ENCODE measurements at regions not wholly inside any gene's neighbourhood (a gene's known extent, or its start where the extent isn't known, plus 50 kb on each side); places are given as distances from the start of the nearest gene placed in this dataset.

- ChIA-PET CTCF (no interaction called here), POLR2A (interaction anchor here (0.7 kb wide), 1 partner anchor 83 kb away, joined by 3 read pairs; no protein-coding TSS in a partner anchor)
- ATAC-seq (no peak), DNase-seq (no peak)
- Mint-ChIP-seq H3K4me3 (no peak overlapping the region), H3K4me1 (no peaks in the 10 kb centered on the region), H3K27ac (no peak overlapping the region), H3K9me3 (ENCODE audit: low read depth) (no peaks in the 10 kb centered on the region), H3K36me3 (ENCODE audit: low read depth) (no peaks in the 10 kb centered on the region), H3K27me3 (no peaks in the 10 kb centered on the region)
- intact Hi-C loops (cut with DNase I, micrococcal nuclease): no loop called here
Observed at GRCh38 chr5:124315741-124316415, 430.6 kb downstream of the ZNF608 start.

- no peaks in the 10 kb centered on the region for H3K4me1 Mint-ChIP-seq
- H3K36me3 Mint-ChIP-seq (ENCODE audit: low read depth): no peaks in the 10 kb centered on the region
- no peaks in the 10 kb centered on the region for H3K9me3 Mint-ChIP-seq (ENCODE audit: low read depth)
- H3K27ac Mint-ChIP-seq: no peak overlapping the region
- DNase-seq (no peak), ATAC-seq (no peak)
- no peaks in the 10 kb centered on the region for H3K27me3 Mint-ChIP-seq
- H3K4me3 Mint-ChIP-seq: no peak overlapping the region
- CTCF ChIA-PET: no interaction called here
- intact Hi-C loops (cut with DNase I, micrococcal nuclease): no loop called here
- POLR2A ChIA-PET: no interaction called here
Observed at GRCh38 chr5:124310453-124310852, 436.0 kb downstream of the ZNF608 start.

DNA sequence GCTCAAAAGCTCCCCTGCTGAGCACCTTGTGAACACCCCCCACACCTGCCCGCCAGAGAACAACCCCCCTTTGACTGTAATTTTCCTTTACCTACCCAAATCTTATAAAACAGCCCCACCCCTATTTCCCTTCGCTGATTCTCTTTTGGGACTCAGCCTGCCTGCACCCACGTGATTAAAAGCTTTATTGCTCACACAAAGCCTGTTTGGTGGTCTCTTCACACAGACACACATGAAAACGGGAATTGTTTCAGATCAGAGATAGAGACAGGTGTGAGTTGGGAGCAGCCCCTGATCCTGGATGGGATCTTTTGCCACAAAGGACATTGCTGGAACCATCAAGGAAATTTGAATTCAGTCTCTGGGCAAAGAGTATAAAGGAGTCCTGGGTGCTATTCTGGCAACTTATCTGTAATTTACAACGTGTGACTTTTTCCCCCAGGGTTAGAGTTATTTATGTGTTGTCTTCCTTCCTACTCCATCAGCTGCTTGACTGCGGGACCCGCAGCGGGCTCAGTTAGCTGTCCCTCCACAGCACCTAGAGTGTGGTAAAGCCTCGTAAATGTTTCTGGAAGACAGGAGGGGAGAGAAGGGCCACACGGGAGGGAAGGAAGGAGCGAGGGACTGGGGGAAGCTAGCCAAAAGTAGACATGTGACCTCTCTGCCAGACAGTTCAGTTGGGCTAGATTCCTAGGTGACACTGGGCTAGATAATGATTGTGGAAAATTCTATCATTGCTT is 437.0 kb downstream of the ZNF608 start:
- CTCF ChIA-PET: no interaction called here
- no peaks in the 10 kb centered on the region for H3K36me3 Mint-ChIP-seq (ENCODE audit: low read depth)
- DNase-seq: no peak
- intact Hi-C loops (cut with DNase I, micrococcal nuclease): no loop called here
- H3K27ac Mint-ChIP-seq: no peak overlapping the region
- no peak overlapping the region for H3K4me3 Mint-ChIP-seq
- no peaks in the 10 kb centered on the region for H3K9me3 Mint-ChIP-seq (ENCODE audit: low read depth)
- POLR2A ChIA-PET: no interaction called here
- no peaks in the 10 kb centered on the region for H3K4me1 Mint-ChIP-seq
- ATAC-seq: no peak
- no peaks in the 10 kb centered on the region for H3K27me3 Mint-ChIP-seq

DNA sequence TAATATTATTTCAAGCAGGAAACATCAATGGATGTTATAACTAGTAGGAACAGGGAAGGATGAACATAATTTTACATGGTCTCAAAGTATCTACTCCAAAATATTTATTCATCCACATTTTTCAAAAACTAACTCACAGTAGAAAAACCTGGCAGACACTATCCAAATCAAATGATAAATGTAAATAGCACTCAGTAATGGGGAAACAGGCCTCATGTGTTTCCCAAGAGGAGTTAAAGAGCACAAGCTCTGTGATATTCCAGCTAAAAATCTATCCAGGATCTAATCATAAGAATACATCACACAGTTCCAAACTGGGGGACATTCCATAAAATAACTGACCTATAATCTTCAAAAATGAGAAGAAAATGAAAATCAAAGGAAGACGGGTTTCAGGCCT is 443.1 kb downstream of the ZNF608 start:
- CTCF ChIA-PET: no interaction called here
- ATAC-seq: no peak
- intact Hi-C loops (cut with DNase I, micrococcal nuclease): no loop called here

DNA sequence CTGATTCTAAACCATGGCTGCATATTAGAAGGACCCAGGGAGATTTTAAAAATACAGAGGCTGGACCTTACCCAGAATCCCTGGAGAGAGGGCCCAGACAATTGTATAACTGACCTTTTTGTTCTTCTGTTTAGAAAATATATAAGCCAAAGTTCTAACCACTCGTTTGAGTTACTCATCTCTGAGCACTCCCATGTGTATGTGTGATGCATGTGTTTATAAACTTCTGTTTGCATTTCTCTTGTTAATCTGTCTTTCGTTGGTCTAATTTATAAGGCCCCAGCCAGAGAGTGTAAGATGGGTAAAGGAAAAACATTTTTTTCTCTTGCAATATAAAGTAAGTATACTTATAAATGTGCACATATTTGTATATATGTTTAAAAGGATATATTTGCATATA is 443.9 kb downstream of the ZNF608 start:
- DNase-seq: no peak
- no peak overlapping the region for H3K4me3 Mint-ChIP-seq
- no peaks in the 10 kb centered on the region for H3K27me3 Mint-ChIP-seq
- CTCF ChIA-PET: no interaction called here
- intact Hi-C loops (cut with DNase I, micrococcal nuclease): no loop called here
- no peaks in the 10 kb centered on the region for H3K36me3 Mint-ChIP-seq (ENCODE audit: low read depth)
- no peak for ATAC-seq
- H3K9me3 Mint-ChIP-seq (ENCODE audit: low read depth): no peaks in the 10 kb centered on the region
- POLR2A ChIA-PET: no interaction called here
- H3K27ac Mint-ChIP-seq: no peak overlapping the region
- H3K4me1 Mint-ChIP-seq: no peaks in the 10 kb centered on the region

More for the DNA sequence above, 443.1 kb downstream of the ZNF608 start:
- H3K36me3 Mint-ChIP-seq (ENCODE audit: low read depth): no peaks in the 10 kb centered on the region
- POLR2A ChIA-PET: no interaction called here
- no peaks in the 10 kb centered on the region for H3K27me3 Mint-ChIP-seq
- H3K4me3 Mint-ChIP-seq: no peak overlapping the region
- H3K27ac Mint-ChIP-seq: no peak overlapping the region
- H3K4me1 Mint-ChIP-seq: no peaks in the 10 kb centered on the region
- DNase-seq: no peak
- H3K9me3 Mint-ChIP-seq (ENCODE audit: low read depth): no peaks in the 10 kb centered on the region

DNA sequence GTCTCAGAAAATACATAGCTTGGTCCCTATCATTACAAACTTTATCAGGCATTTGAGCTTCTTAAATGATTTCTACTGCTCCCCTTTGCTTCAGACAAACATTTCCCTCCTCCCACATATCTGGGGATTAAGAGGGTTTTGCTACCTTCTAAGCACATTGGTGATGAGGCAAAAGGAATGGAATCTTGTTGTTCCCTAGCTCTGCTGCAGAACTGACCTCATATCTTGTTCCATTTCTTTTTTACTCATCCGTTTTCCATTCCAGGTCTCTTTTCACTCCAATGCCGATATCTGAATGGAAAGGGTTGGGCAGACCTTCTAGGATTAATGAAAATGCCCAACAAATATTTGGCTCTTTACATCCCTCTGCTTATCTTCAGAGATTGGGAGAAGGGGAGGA is 444.6 kb downstream of the ZNF608 start:
- intact Hi-C loops (cut with DNase I, micrococcal nuclease): no loop called here
- H3K4me3 Mint-ChIP-seq: no peak overlapping the region
- H3K27ac Mint-ChIP-seq: no peak overlapping the region
- no peak for ATAC-seq
- no peaks in the 10 kb centered on the region for H3K9me3 Mint-ChIP-seq (ENCODE audit: low read depth)
- no peaks in the 10 kb centered on the region for H3K4me1 Mint-ChIP-seq
- ChIA-PET CTCF (no interaction called here), POLR2A (no interaction called here)
- no peaks in the 10 kb centered on the region for H3K36me3 Mint-ChIP-seq (ENCODE audit: low read depth)
- H3K27me3 Mint-ChIP-seq: no peaks in the 10 kb centered on the region
- DNase-seq: no peak

DNA sequence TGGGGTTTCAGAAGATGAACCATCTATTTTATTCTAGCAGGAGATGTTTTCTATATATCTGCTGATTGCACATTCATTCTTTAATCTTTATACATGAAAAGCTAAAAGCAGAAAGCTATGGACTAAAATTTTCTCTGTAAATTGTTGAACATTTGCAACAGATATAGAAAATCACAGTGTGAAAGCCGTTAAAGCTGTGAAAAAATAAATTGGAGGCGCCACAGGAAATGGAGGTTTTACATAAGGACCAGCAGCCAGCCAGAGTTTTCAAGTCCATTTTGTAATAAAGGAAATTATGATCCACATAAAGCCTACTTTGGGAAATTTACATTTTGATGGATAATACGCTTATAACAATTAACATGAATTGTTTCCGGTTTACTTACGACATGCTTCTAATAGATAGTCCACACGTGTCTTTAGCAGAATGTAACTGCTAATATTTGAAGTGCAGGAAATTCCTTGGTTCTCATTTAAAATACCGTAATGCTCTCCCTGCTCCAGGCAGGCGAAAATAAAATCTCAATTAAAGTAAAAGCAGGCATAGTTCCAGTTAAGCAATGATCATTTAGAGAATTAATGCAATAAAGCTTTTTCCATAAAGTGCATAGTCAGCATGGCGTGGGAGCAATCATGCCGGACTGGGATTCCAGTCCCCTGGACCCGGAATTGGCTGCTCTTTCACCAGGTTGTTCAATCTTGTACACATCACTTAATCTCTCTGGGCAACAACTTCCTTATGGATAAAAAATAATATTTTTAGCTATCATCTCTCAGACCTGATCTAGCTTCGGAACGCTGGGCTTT is 445.4 kb downstream of the ZNF608 start:
- no peaks in the 10 kb centered on the region for H3K9me3 Mint-ChIP-seq (ENCODE audit: low read depth)
- ATAC-seq (no peak), DNase-seq (no peak)
- POLR2A ChIA-PET: no interaction called here
- H3K36me3 Mint-ChIP-seq (ENCODE audit: low read depth): no peaks in the 10 kb centered on the region
- intact Hi-C loops (cut with DNase I, micrococcal nuclease): no loop called here
- CTCF ChIA-PET: no interaction called here
- H3K27me3 Mint-ChIP-seq: no peaks in the 10 kb centered on the region
- no peak overlapping the region for H3K4me3 Mint-ChIP-seq
- H3K27ac Mint-ChIP-seq: no peak overlapping the region
- no peaks in the 10 kb centered on the region for H3K4me1 Mint-ChIP-seq

GRCh38 chr5:124297826-124298225 is 448.6 kb downstream of the ZNF608 start:
- no peak for DNase-seq
- intact Hi-C loops (cut with DNase I, micrococcal nuclease): no loop called here
- H3K9me3 Mint-ChIP-seq (ENCODE audit: low read depth): no peaks in the 10 kb centered on the region
- no peak overlapping the region for H3K27ac Mint-ChIP-seq
- ChIA-PET POLR2A (no interaction called here), CTCF (no interaction called here)
- no peaks in the 10 kb centered on the region for H3K36me3 Mint-ChIP-seq (ENCODE audit: low read depth)
- H3K27me3 Mint-ChIP-seq: no peaks in the 10 kb centered on the region
- ATAC-seq: no peak
- H3K4me1 Mint-ChIP-seq: no peaks in the 10 kb centered on the region
- H3K4me3 Mint-ChIP-seq: no peak overlapping the region

DNA sequence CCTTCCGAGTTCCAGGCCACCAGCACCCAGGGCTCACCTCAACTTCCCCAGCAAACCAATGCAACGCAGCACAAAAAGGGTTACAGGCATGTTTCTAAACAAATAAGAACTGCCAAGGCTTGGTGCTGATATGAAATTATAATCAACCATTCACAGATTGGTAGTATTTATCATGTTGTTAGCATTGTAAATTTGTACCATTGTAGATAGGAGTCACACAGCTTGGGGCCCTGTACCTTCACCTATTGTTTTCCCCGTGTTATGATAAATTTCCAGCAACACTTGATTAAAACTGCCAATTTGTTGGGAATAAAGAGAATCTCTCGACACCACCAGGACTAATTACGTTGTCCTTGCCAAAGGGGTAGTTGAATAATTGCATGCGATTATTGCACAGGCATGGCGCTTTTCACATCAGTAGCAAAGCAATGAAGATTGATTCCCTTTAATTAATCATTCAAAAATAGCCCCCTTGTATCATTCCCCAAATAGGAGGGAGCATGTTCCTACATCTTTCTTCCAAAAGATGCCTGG is 454.1 kb downstream of the ZNF608 start:
- POLR2A ChIA-PET: no interaction called here
- intact Hi-C loops (cut with DNase I, micrococcal nuclease): no loop called here
- ATAC-seq: no peak
- H3K4me1 Mint-ChIP-seq: no peaks in the 10 kb centered on the region
- CTCF ChIA-PET: no interaction called here
- H3K27ac Mint-ChIP-seq: no peak overlapping the region
- DNase-seq: no peak
- no peaks in the 10 kb centered on the region for H3K27me3 Mint-ChIP-seq
- no peaks in the 10 kb centered on the region for H3K9me3 Mint-ChIP-seq (ENCODE audit: low read depth)
- H3K4me3 Mint-ChIP-seq: no peak overlapping the region
- H3K36me3 Mint-ChIP-seq (ENCODE audit: low read depth): no peaks in the 10 kb centered on the region

GRCh38 chr5:124289641-124290311 is 456.7 kb downstream of the ZNF608 start:
- Mint-ChIP-seq H3K36me3 (ENCODE audit: low read depth) (no peaks in the 10 kb centered on the region), H3K4me3 (no peak overlapping the region), H3K9me3 (ENCODE audit: low read depth) (no peaks in the 10 kb centered on the region), H3K27ac (no peak overlapping the region), H3K4me1 (no peaks in the 10 kb centered on the region), H3K27me3 (no peaks in the 10 kb centered on the region)
- ChIA-PET POLR2A (no interaction called here), CTCF (interaction anchor here (0.7 kb wide), 1 partner anchor 22 kb away, joined by 3 read pairs; no protein-coding TSS in a partner anchor)
- ATAC-seq: no peak
- no peak for DNase-seq
- intact Hi-C loops (cut with DNase I, micrococcal nuclease): no loop called here

GRCh38 chr5:124289130-124289529 is 457.3 kb downstream of the ZNF608 start:
- no peaks in the 10 kb centered on the region for H3K36me3 Mint-ChIP-seq (ENCODE audit: low read depth)
- intact Hi-C loops (cut with DNase I, micrococcal nuclease): no loop called here
- no peak overlapping the region for H3K27ac Mint-ChIP-seq
- no peaks in the 10 kb centered on the region for H3K4me1 Mint-ChIP-seq
- ChIA-PET POLR2A (no interaction called here), CTCF (no interaction called here)
- no peak for ATAC-seq
- no peak overlapping the region for H3K4me3 Mint-ChIP-seq
- no peak for DNase-seq
- H3K27me3 Mint-ChIP-seq: no peaks in the 10 kb centered on the region
- H3K9me3 Mint-ChIP-seq (ENCODE audit: low read depth): no peaks in the 10 kb centered on the region

Measured in activated CD4-positive, alpha-beta T cell treated with anti-CD3 and anti-CD28 coated beads for 36 hours (primary cell).